Ovary (tissue), 7 donors: ENCODE measurements at regions not wholly inside any gene's neighbourhood (a gene's known extent, or its start where the extent isn't known, plus 50 kb on each side); places are given as distances from the start of the nearest gene placed in this dataset.

Experiments used
- DNase-seq, 5 donors: peaks; one replicate each; pipeline ENCODE4 v3.0.0-alpha.2; 2019 to 2020
- H3K27ac ChIP-seq, 2 donors: fragments of 200-600 bp; one replicate each; pipeline versions ENCODE4 v1.5.1 to v1.8.0; 2019 to 2022
- H3K27me3 ChIP-seq: fragments of 200-600 bp; one replicate; pipeline ENCODE4 v1.8.0; 2022
- H3K36me3 ChIP-seq: fragments of 200-600 bp; sonication (generic); one replicate; pipeline ENCODE4 v1.5.1; 2019
- H3K4me1 ChIP-seq: one replicate; pipeline ENCODE4 v1.8.1; 2013; ENCODE audit warnings: mild to moderate bottlenecking, moderate library complexity; ENCODE audit not compliant: insufficient read depth
- H3K4me3 ChIP-seq: fragments of 200-600 bp; sonication (generic); one replicate; pipeline ENCODE4 v1.5.1; 2017
- H3K9me3 ChIP-seq, 2 donors: fragments of 200-600 bp in 1 of 2; sonication (generic) in 1 of 2; one replicate each; pipeline versions ENCODE4 v1.5.1 to v1.8.1; 2013 to 2019; ENCODE audit warnings: mild to moderate bottlenecking in 1 of 2, moderate library complexity in 1 of 2
- EP300 ChIP-seq: sonication (generic); formaldehyde crosslinking; IDR thresholded peaks from one replicate; pipeline ENCODE4 v1.6.1; 2017; ENCODE audit warnings: antibody characterized with exemption
- POLR2A ChIP-seq: fragments of 450-650 bp; IDR thresholded peaks from one replicate; pipeline ENCODE4 v1.6.1; 2017; ENCODE audit warnings: antibody characterized with exemption, mild to moderate bottlenecking, moderate library complexity
- WGBS, 3 donors: extraction: QIAGEN DNeasy Blood & Tissue Kit in 1 of 3; methylation state at CpG; one replicate each; pipeline versions ENCODE4 v1.1.5 to v1.1.7; 2013 to 2017; 5-methylcytosine and 5-hydroxymethylcytosine counted together
- intact Hi-C, 4 donors: fragments of 100-400 bp; cut with DNase I; formaldehyde crosslinking; loops; one replicate each; pipeline versions ENCODE4 v1.11.0 to v1.15.1; 2022 to 2023
- TF ChIP-seq, protein P1 (sequence below), 3 donors: fragments of 450-650 bp in 2 of 3; fragments of 200-600 bp in 1 of 3; IDR thresholded peaks; one replicate each; pipeline versions ENCODE4 v1.5.1 to v1.8.0; 2016 to 2022; ENCODE audit warnings: antibody characterized with exemption in 3 of 3, mild to moderate bottlenecking in 1 of 3
- donor health status: DM: no; HTN: no; CAD: no; lungs with moderate emphysema.
- donor health status: DM: no; HTN: no; CAD: no.
- donor health status: Bipolar disorder and iron deficiency.
- donor health status: DM: no; HTN: no; CAD: no.
- donor health status: DM: yes; HTN: yes; CAD: no.

DNA sequence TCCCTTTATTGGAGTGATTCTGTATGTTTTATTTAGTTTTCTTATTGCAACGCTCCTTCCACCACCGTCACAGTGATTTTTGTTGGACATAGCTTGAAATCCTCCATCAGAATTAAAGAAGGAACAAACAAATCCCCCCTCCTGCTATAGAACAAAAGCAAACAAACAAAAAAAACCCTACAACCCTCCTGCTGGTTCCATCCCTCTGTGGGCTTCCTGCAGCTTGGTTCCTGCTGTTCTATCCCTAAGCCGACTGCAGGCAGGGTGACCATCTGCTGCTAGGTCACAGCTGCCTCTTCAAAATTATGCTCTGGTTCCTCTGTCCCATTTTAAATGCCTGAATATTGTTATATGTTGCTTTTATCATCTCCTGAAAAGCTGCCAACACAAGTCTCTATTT, 116.8 kb upstream of the AGA start:
- no peak for DNase-seq
- H3K27me3 ChIP-seq = no peaks in the 10 kb centered on the region
- 72 to 79% (median 73%) methylated on average over 3 of the region's 3 CpGs for WGBS, 3 donors
- no peak overlapping the region for H3K4me3 ChIP-seq
- H3K36me3 ChIP-seq = no peaks in the 10 kb centered on the region
- intact Hi-C loops = no loop called here
- no peaks in the 10 kb centered on the region for H3K4me1 ChIP-seq
- TF ChIP-seq POLR2A (no peak), EP300 (no peak)
- TF ChIP-seq, protein P1, sequence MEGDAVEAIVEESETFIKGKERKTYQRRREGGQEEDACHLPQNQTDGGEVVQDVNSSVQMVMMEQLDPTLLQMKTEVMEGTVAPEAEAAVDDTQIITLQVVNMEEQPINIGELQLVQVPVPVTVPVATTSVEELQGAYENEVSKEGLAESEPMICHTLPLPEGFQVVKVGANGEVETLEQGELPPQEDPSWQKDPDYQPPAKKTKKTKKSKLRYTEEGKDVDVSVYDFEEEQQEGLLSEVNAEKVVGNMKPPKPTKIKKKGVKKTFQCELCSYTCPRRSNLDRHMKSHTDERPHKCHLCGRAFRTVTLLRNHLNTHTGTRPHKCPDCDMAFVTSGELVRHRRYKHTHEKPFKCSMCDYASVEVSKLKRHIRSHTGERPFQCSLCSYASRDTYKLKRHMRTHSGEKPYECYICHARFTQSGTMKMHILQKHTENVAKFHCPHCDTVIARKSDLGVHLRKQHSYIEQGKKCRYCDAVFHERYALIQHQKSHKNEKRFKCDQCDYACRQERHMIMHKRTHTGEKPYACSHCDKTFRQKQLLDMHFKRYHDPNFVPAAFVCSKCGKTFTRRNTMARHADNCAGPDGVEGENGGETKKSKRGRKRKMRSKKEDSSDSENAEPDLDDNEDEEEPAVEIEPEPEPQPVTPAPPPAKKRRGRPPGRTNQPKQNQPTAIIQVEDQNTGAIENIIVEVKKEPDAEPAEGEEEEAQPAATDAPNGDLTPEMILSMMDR (IDR thresholded peaks at IDR 0.05) = no peak
- H3K27ac ChIP-seq = no peak overlapping the region
- no peaks in the 10 kb centered on the region for H3K9me3 ChIP-seq

GRCh38 chr4:177562163-177562562, 119.9 kb upstream of the AGA start:
- no peak overlapping the region for H3K27ac ChIP-seq
- no peaks in the 10 kb centered on the region for H3K9me3 ChIP-seq
- no peak overlapping the region for H3K4me3 ChIP-seq
- no peaks in the 10 kb centered on the region for H3K4me1 ChIP-seq
- 85 to 91% (median 90%) methylated on average over 4 of the region's 4 CpGs for WGBS, 3 donors
- no peaks in the 10 kb centered on the region for H3K36me3 ChIP-seq
- intact Hi-C loops = no loop called here
- no peaks in the 10 kb centered on the region for H3K27me3 ChIP-seq
- DNase-seq = no peak
- TF ChIP-seq, protein P1 (IDR thresholded peaks at IDR 0.05) = no peak
- no peak for TF ChIP-seq POLR2A
- TF ChIP-seq EP300 = no peak

- no peak for TF ChIP-seq POLR2A
- TF ChIP-seq, protein P1 (IDR thresholded peaks at IDR 0.05) = no peak
- no peak for TF ChIP-seq EP300
- H3K9me3 ChIP-seq = no peaks in the 10 kb centered on the region
- H3K27ac ChIP-seq = no peak overlapping the region
- 95 to 98% (median 97%) methylated on average over 1 of the region's 1 CpG for WGBS, 3 donors
- no peaks in the 10 kb centered on the region for H3K4me1 ChIP-seq
- no peaks in the 10 kb centered on the region for H3K27me3 ChIP-seq
- H3K36me3 ChIP-seq = no peaks in the 10 kb centered on the region
- intact Hi-C loops = no loop called here
- no peak for DNase-seq
- H3K4me3 ChIP-seq = no peak overlapping the region
These were observed 120.6 kb upstream of the AGA start for GRCh38 chr4:177562859-177563258.

- peaks cover 2% of the 10 kb centered on the region for H3K4me1 ChIP-seq
- no peaks in the 10 kb centered on the region for H3K36me3 ChIP-seq
- 75 to 76% (median 76%) methylated on average over 5 of the region's 5 CpGs for WGBS, 3 donors
- H3K4me3 ChIP-seq = no peak overlapping the region
- TF ChIP-seq, protein P1 (IDR thresholded peaks at IDR 0.05) = no peak
- TF ChIP-seq POLR2A (no peak), EP300 (no peak)
- no peak overlapping the region for H3K27ac ChIP-seq
- DNase-seq = no peak
- H3K9me3 ChIP-seq = no peaks in the 10 kb centered on the region
- intact Hi-C loops = no loop called here
- H3K27me3 ChIP-seq = no peaks in the 10 kb centered on the region
These were observed 124.5 kb upstream of the AGA start for GRCh38 chr4:177566691-177567090.

GRCh38 chr4:177568931-177569330, 126.7 kb upstream of the AGA start:
- intact Hi-C loops = no loop called here
- no peaks in the 10 kb centered on the region for H3K9me3 ChIP-seq
- peaks cover 2% of the 10 kb centered on the region for H3K4me1 ChIP-seq
- no peaks in the 10 kb centered on the region for H3K36me3 ChIP-seq
- 45 to 66% (median 50%) methylated on average over 3 of the region's 3 CpGs for WGBS, 3 donors
- H3K27ac ChIP-seq = no peak overlapping the region
- H3K4me3 ChIP-seq = no peak overlapping the region
- TF ChIP-seq EP300 = no peak
- TF ChIP-seq, protein P1 (IDR thresholded peaks at IDR 0.05) = no peak
- TF ChIP-seq POLR2A = no peak
- DNase-seq = no peak
- H3K27me3 ChIP-seq = no peaks in the 10 kb centered on the region
